CD4-positive, alpha-beta T cell treated with Interferon gamma for 1 hour (primary cell): ENCODE measurements at regions not wholly inside any gene's neighbourhood (a gene's known extent, or its start where the extent isn't known, plus 50 kb on each side); places are given as distances from the start of the nearest gene placed in this dataset.
"Not testable (repeated sequence)": the region's sequence is repeated elsewhere in the genome, so short reads cannot be mapped to it uniquely, and the experiment has no call there.

Experiments used
- DNase-seq: peaks from one replicate; pipeline ENCODE4 v3.0.0-alpha.2; 2020

GRCh38 chr17:68778726-68779125 lies 176.5 kb downstream of the ABCA8 start:
- no peak for DNase-seq

- DNase-seq = no peak
Measured at GRCh38 chr17:68777856-68778694, 176.9 kb upstream of the FAM20A start.

GRCh38 chr17:68777243-68777855 lies 176.2 kb upstream of the FAM20A start:
- DNase-seq = peak; percentile 3

- DNase-seq = no peak
Measured at GRCh38 chr17:68776451-68776850, 175.3 kb upstream of the FAM20A start.

GRCh38 chr17:68775969-68776368 lies 174.8 kb upstream of the FAM20A start:
- no peak for DNase-seq

GRCh38 chr17:68775318-68775717 lies 174.2 kb upstream of the FAM20A start:
- DNase-seq = no peak

- DNase-seq = no peak
Measured at GRCh38 chr17:68771867-68772515, 170.8 kb upstream of the FAM20A start.

GRCh38 chr17:68768804-68769203 lies 167.6 kb upstream of the FAM20A start:
- no peak for DNase-seq

GRCh38 chr17:68766640-68767039 lies 165.5 kb upstream of the FAM20A start:
- no peak for DNase-seq

- DNase-seq = no peak
Measured at GRCh38 chr17:68763562-68763961, 162.4 kb upstream of the FAM20A start.

GRCh38 chr17:68762911-68763310 lies 161.7 kb upstream of the FAM20A start:
- DNase-seq = no peak

- no peak for DNase-seq
Measured at GRCh38 chr17:68760141-68760475, 158.9 kb upstream of the FAM20A start.

- peak; percentile 49 for DNase-seq
Measured at GRCh38 chr17:68759343-68760140, 158.4 kb upstream of the FAM20A start.

GRCh38 chr17:68759002-68759342 lies 157.8 kb upstream of the FAM20A start:
- DNase-seq = no peak

GRCh38 chr17:68757866-68758757 lies 156.9 kb upstream of the FAM20A start:
- DNase-seq = not testable (repeated sequence)

- no peak for DNase-seq
Measured at GRCh38 chr17:68753985-68754769, 153.0 kb upstream of the FAM20A start.

- DNase-seq = no peak
Measured at GRCh38 chr17:68750208-68750562, 149.0 kb upstream of the FAM20A start.

- no peak for DNase-seq
Measured at GRCh38 chr17:68749349-68750207, 148.4 kb upstream of the FAM20A start.

- no peak for DNase-seq
Measured at GRCh38 chr17:68748381-68748780, 147.2 kb upstream of the FAM20A start.
